B cell (primary cell): ENCODE measurements at regions not wholly inside any gene's neighbourhood (a gene's known extent, or its start where the extent isn't known, plus 50 kb on each side); places are given as distances from the start of the nearest gene placed in this dataset.

Source experiments
- ATAC-seq: fragments of 200-7000 bp; cut with Tn5 transposase; one replicate; pipeline ENCODE4 v1.10.0; 2021; ENCODE audit warnings: low read depth, mild to moderate bottlenecking, moderate number of reproducible peaks, moderate library complexity
- CTCF ChIA-PET: fragments of 350-600 bp; sonication (Branson Sonifier 250); formaldehyde crosslinking; loops from one replicate; lab custom pipeline; 2021; ENCODE audit warnings: antibody characterized with exemption, inconsistent platforms; lab: Charles Lee
- POLR2A ChIA-PET: fragments of 350-600 bp; sonication (Branson Sonifier 250); formaldehyde crosslinking; loops from one replicate; lab custom pipeline; 2021; ENCODE audit warnings: antibody characterized with exemption; lab: Charles Lee
- DNase-seq: peaks from one replicate; pipeline ENCODE4 v3.0.0; 2013
- H2AFZ ChIP-seq: 2 replicates; pipeline ENCODE4 v1.6.1; 2012; ENCODE audit warnings: mild to moderate bottlenecking, low read depth, low read length; ENCODE audit not compliant: insufficient read depth, poor library complexity, severe bottlenecking
- H3K27ac ChIP-seq, 2 donors: 1 replicate in 1 of 2; 2 replicates in 1 of 2; pipeline ENCODE4 v1.5.1; 2012 to 2013; ENCODE audit warnings: low read length in 2 of 2, mild to moderate bottlenecking in 2 of 2, moderate library complexity in 1 of 2
- H3K27me3 ChIP-seq, 4 experiments: fragments of 200-600 bp in 1 of 4; sonication (generic) in 1 of 4; replicated peaks in 1 of 4; 1 replicate in 2 of 4; 2 replicates in 2 of 4; pipeline versions ENCODE4 v1.6.1 to v1.7.0; 2013 to 2016; ENCODE audit warnings: low read length in 3 of 4, mild to moderate bottlenecking in 2 of 4, mixed read lengths in 1 of 4, moderate library complexity in 1 of 4; ENCODE audit not compliant: insufficient read depth in 4 of 4, control insufficient read depth in 3 of 4; ENCODE audit errors: control extremely low read depth in 1 of 4
- H3K36me3 ChIP-seq, 2 experiments: replicated peaks in 1 of 2; 1 replicate in 1 of 2; 2 replicates in 1 of 2; pipeline versions ENCODE4 v1.6.1 to v1.7.1; 2013; ENCODE audit warnings: low read length in 1 of 2; ENCODE audit not compliant: insufficient read depth in 2 of 2, control insufficient read depth in 1 of 2; ENCODE audit errors: control extremely low read depth in 1 of 2, extremely low read depth in 1 of 2
- H3K4me1 ChIP-seq, 2 donors: fragments of 200-600 bp in 1 of 2; sonication (generic) in 1 of 2; 1 replicate in 1 of 2; 2 replicates in 1 of 2; pipeline versions ENCODE4 v1.5.1 to v1.6.1; 2013 to 2017; ENCODE audit warnings: low read length in 2 of 2; ENCODE audit not compliant: control insufficient read depth in 2 of 2, insufficient read depth in 2 of 2
- H3K4me2 ChIP-seq: replicated peaks from 2 replicates; pipeline ENCODE3; 2012; ENCODE audit warnings: mild to moderate bottlenecking, low read depth, low read length; ENCODE audit not compliant: poor library complexity, severe bottlenecking
- H3K4me3 ChIP-seq, 5 experiments: fragments of 200-600 bp in 1 of 5; sonication (generic) in 1 of 5; 1 replicate in 3 of 5; 2 replicates in 2 of 5; pipeline versions ENCODE4 v1.5.1 to v1.7.0; 2011 to 2016; ENCODE audit warnings: low read length in 4 of 5, mild to moderate bottlenecking in 4 of 5, low read depth in 2 of 5, control low read depth in 1 of 5, moderate library complexity in 1 of 5; ENCODE audit not compliant: insufficient read depth in 1 of 5; ENCODE audit errors: control extremely low read depth in 1 of 5, extremely low read depth in 1 of 5
- H3K79me2 ChIP-seq: fragments of 200-600 bp; sonication (generic); one replicate; pipeline ENCODE4 v1.6.0; 2016; ENCODE audit warnings: low read length; ENCODE audit not compliant: control insufficient read depth, insufficient read depth
- H3K9ac ChIP-seq: fragments of 200-600 bp; sonication (generic); 2 replicates; pipeline ENCODE4 v1.6.1; 2017; ENCODE audit warnings: mild to moderate bottlenecking, low read length, moderate library complexity
- H3K9me3 ChIP-seq, 3 donors: one replicate each; pipeline versions ENCODE4 v1.6.1 to v1.7.1; 2013; ENCODE audit warnings: low read length in 2 of 3; ENCODE audit not compliant: control insufficient read depth in 2 of 3, insufficient read depth in 1 of 3; ENCODE audit errors: control extremely low read depth in 1 of 3
- H4K20me1 ChIP-seq: 2 replicates; pipeline ENCODE4 v1.6.0; 2012; ENCODE audit warnings: mild to moderate bottlenecking, low read length; ENCODE audit not compliant: insufficient read depth, control insufficient read depth, poor library complexity, severe bottlenecking
- H3K27ac Mint-ChIP-seq: one replicate; pipeline ENCODE4 v1.8.0; 2021; ENCODE audit warnings: mixed read lengths
- H3K27me3 Mint-ChIP-seq: one replicate; pipeline ENCODE4 v1.8.0; 2021; ENCODE audit warnings: mixed read lengths
- H3K4me1 Mint-ChIP-seq: one replicate; pipeline ENCODE4 v1.8.0; 2021; ENCODE audit warnings: mixed read lengths
- H3K4me3 Mint-ChIP-seq: one replicate; pipeline ENCODE4 v1.8.0; 2021; ENCODE audit warnings: mixed read lengths
- H3K9me3 Mint-ChIP-seq: one replicate; pipeline ENCODE4 v1.8.0; 2022; ENCODE audit warnings: mixed read lengths; ENCODE audit not compliant: insufficient read depth
- CTCF ChIP-seq: fragments of 200-600 bp; IDR thresholded peaks from one replicate; pipeline ENCODE4 v1.8.0; 2022; ENCODE audit warnings: antibody characterized with exemption, mild to moderate bottlenecking
- EZH2 ChIP-seq: IDR thresholded peaks from 2 replicates; pipeline ENCODE4 v1.6.1; 2012; ENCODE audit warnings: borderline replicate concordance, low read depth, mild to moderate bottlenecking, moderate library complexity, low read length; ENCODE audit not compliant: insufficient read depth, poor library complexity, severe bottlenecking
- WGBS: methylation state at CpG from one replicate; pipeline ENCODE4 v1.1.5; 2013; ENCODE audit warnings: missing lambda C conversion rate; ENCODE audit not compliant: insufficient coverage; 5-methylcytosine and 5-hydroxymethylcytosine counted together
- intact Hi-C: fragments of 100-400 bp; cut with micrococcal nuclease; formaldehyde crosslinking; loops from one replicate; pipeline ENCODE4 v1.10.0; 2022

GRCh38 chr5:126280343-126280742 lies 142.9 kb upstream of the GRAMD2B start:
- Histone ChIP-seq H3K36me3 (no peaks in the 10 kb centered on the region), H3K79me2 (no peaks in the 10 kb centered on the region), H3K9me3 (no peaks in the 10 kb centered on the region), H3K4me1 (no peaks in the 10 kb centered on the region), H3K4me3 (no peak overlapping the region), H3K9ac (no peak overlapping the region), H2AFZ (no peak overlapping the region), H3K27me3 (no peaks in the 10 kb centered on the region), H3K4me2 (no peak overlapping the region), H3K27ac (no peak overlapping the region), H4K20me1 (no peaks in the 10 kb centered on the region)
- whole genome bisulfite sequencing: no CpG with 5 or more reads among the region's 1 CpG
- Mint-ChIP-seq H3K27me3 (peaks cover 18% of the 10 kb centered on the region), H3K27ac (no peak overlapping the region), H3K4me1 (no peaks in the 10 kb centered on the region), H3K4me3 (no peak overlapping the region), H3K9me3 (no peaks in the 10 kb centered on the region)
- POLR2A ChIA-PET: no interaction called here
- intact Hi-C loops: no loop called here
- CTCF ChIA-PET: no interaction called here
- ATAC-seq (no peak), DNase-seq (no peak)
- no peak for TF ChIP-seq CTCF
- no peak for TF ChIP-seq EZH2

DNA sequence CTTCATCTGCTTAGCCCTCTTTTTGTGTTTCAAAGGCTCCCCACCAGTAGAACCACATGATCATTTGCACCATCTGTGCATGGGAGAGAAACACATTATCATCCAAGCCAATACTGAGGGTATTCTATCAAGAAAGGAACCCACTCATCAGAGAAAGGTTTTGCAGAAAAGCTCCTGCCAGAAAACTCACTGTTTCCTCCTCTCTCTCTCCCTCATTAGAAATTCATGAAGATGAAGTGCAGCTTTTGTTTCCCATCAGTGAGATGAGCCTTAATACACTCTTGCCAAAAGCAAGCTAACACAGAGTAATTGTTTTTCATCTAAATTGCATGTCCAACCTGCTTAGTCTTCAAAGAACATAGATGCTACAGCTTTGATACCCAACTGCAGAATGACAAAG lies 142.4 kb upstream of the GRAMD2B start:
- TF ChIP-seq CTCF: no peak
- TF ChIP-seq EZH2: no peak
- H3K4me2 ChIP-seq: no peak overlapping the region
- no peaks in the 10 kb centered on the region for H4K20me1 ChIP-seq
- intact Hi-C loops: no loop called here
- H3K27me3 Mint-ChIP-seq: peaks cover 23% of the 10 kb centered on the region
- ATAC-seq: no peak
- no peaks in the 10 kb centered on the region for H3K9me3 ChIP-seq
- POLR2A ChIA-PET: no interaction called here
- no peak overlapping the region for H3K27ac ChIP-seq
- CTCF ChIA-PET: no interaction called here
- no peak for DNase-seq
- no peaks in the 10 kb centered on the region for H3K9me3 Mint-ChIP-seq
- H3K27me3 ChIP-seq: no peaks in the 10 kb centered on the region
- no peak overlapping the region for H3K4me3 Mint-ChIP-seq
- no peaks in the 10 kb centered on the region for H3K36me3 ChIP-seq
- no peak overlapping the region for H3K27ac Mint-ChIP-seq
- no peak overlapping the region for H2AFZ ChIP-seq
- H3K9ac ChIP-seq: no peak overlapping the region
- H3K4me1 ChIP-seq: no peaks in the 10 kb centered on the region
- no peaks in the 10 kb centered on the region for H3K79me2 ChIP-seq
- H3K4me1 Mint-ChIP-seq: no peaks in the 10 kb centered on the region
- no peak overlapping the region for H3K4me3 ChIP-seq
